ENCODE measurements at regions not wholly inside any gene's neighbourhood (a gene's known extent, or its start where the extent isn't known, plus 50 kb on each side); places are given as distances from the start of the nearest gene placed in this dataset.
A peak's percentile ranks its signal among the peaks of the same experiment; 100 is the strongest.
"Not testable (repeated sequence)": the region's sequence is repeated elsewhere in the genome, so short reads cannot be mapped to it uniquely, and the experiment has no call there.

DNA sequence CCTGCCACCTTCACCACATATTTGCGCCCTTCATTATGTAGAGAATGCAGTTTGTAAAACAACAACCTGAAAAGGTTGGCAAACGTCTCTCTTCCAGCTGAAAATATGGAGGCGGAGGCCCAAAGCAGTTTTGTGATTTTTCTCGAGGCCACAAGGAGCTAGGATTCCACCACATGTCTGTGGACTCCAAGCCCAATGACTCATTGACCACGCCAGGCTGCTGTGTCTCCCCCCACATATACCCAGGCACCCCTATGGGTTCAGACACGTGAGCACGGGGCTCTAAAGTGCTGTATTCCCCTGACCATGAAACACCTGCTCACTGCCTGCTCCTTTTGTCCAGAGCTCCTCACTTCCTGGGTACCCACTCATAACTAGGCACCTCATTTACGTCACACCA lies 121.4 kb upstream of the CDH5 start:
- Mint-ChIP-seq H3K4me1 (no peaks in the 10 kb centered on the region), H3K4me3 (no peak overlapping the region), H3K27me3 (no peaks in the 10 kb centered on the region), H3K27ac (no peak overlapping the region), H3K9me3 (peaks cover 0 to 8% of the 10 kb centered on the region in 2 donors)
- ATAC-seq: no peak
- DNase-seq: no peak

- peaks cover 0 to 19% of the 10 kb centered on the region in 2 donors for H3K9me3 Mint-ChIP-seq
- DNase-seq (no peak), ATAC-seq (no peak)
- H3K4me3 Mint-ChIP-seq: no peak overlapping the region
- no peak overlapping the region for H3K27ac Mint-ChIP-seq
- H3K4me1 Mint-ChIP-seq: no peaks in the 10 kb centered on the region
- H3K27me3 Mint-ChIP-seq: no peaks in the 10 kb centered on the region
These were observed 123.8 kb upstream of the CDH5 start for GRCh38 chr16:66242672-66243071.

DNA sequence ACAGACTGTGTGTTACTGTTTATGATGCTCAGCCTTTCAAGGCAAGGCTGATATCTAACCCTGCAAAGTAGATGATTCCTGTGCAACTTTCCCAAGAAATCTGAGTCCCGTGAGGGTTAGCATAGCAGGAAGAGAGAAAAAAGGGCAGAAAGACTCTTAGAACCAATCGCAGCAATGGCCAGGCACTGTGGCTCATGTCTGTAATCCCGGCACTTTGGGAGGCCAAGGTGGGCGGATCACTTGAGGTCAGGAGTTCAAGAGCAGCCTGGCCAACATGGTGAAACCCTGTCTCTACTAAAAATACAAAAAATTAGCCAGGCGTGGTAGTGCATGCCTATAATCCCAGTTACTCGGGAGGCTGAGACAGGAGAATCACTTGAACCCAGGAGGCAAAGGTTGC lies 124.3 kb upstream of the CDH5 start:
- ATAC-seq, H3K4me3 Mint-ChIP-seq, DNase-seq, H3K4me1 Mint-ChIP-seq, H3K27me3 Mint-ChIP-seq, H3K27ac Mint-ChIP-seq: not testable (repeated sequence)
- peaks cover 0 to 19% of the 10 kb centered on the region in 2 donors for H3K9me3 Mint-ChIP-seq

- ATAC-seq: no peak
- H3K4me1 Mint-ChIP-seq: no peaks in the 10 kb centered on the region
- no peaks in the 10 kb centered on the region for H3K27me3 Mint-ChIP-seq
- no peak for DNase-seq
- H3K9me3 Mint-ChIP-seq: peaks cover 0 to 19% of the 10 kb centered on the region in 2 donors
- H3K4me3 Mint-ChIP-seq: no peak overlapping the region
- no peak overlapping the region for H3K27ac Mint-ChIP-seq
These were observed 125.7 kb upstream of the CDH5 start for GRCh38 chr16:66240631-66241395.

- Mint-ChIP-seq H3K9me3 (peaks cover 0 to 19% of the 10 kb centered on the region in 2 donors), H3K4me1 (no peaks in the 10 kb centered on the region), H3K4me3 (no peak overlapping the region), H3K27ac (no peak overlapping the region), H3K27me3 (no peaks in the 10 kb centered on the region)
- ATAC-seq (no peak), DNase-seq (no peak)
These were observed 126.4 kb upstream of the CDH5 start for GRCh38 chr16:66240088-66240487.

GRCh38 chr16:66238696-66239095 lies 127.8 kb upstream of the CDH5 start:
- no peak overlapping the region for H3K4me3 Mint-ChIP-seq
- no peak for ATAC-seq
- no peak overlapping the region for H3K27ac Mint-ChIP-seq
- peaks cover 0 to 19% of the 10 kb centered on the region in 2 donors for H3K9me3 Mint-ChIP-seq
- H3K27me3 Mint-ChIP-seq: no peaks in the 10 kb centered on the region
- no peak for DNase-seq
- no peaks in the 10 kb centered on the region for H3K4me1 Mint-ChIP-seq

GRCh38 chr16:66236301-66236700 lies 130.2 kb upstream of the CDH5 start:
- no peak for ATAC-seq
- peak overlapping the region in 1 of 2 donors; percentile 3 for H3K27ac Mint-ChIP-seq
- H3K4me3 Mint-ChIP-seq: no peak overlapping the region
- H3K4me1 Mint-ChIP-seq: no peaks in the 10 kb centered on the region
- DNase-seq: no peak
- peaks cover 0 to 19% of the 10 kb centered on the region in 2 donors for H3K9me3 Mint-ChIP-seq
- H3K27me3 Mint-ChIP-seq: no peaks in the 10 kb centered on the region

GRCh38 chr16:66231452-66232160 lies 134.9 kb upstream of the CDH5 start:
- ATAC-seq: no peak
- Mint-ChIP-seq H3K9me3 (no peaks in the 10 kb centered on the region), H3K4me1 (no peaks in the 10 kb centered on the region), H3K27me3 (no peaks in the 10 kb centered on the region), H3K27ac (no peak overlapping the region), H3K4me3 (no peak overlapping the region)
- DNase-seq: no peak

- Mint-ChIP-seq H3K27ac (no peak overlapping the region), H3K9me3 (no peaks in the 10 kb centered on the region), H3K4me1 (no peaks in the 10 kb centered on the region), H3K4me3 (no peak overlapping the region), H3K27me3 (peaks cover 5% of the 10 kb centered on the region)
- ATAC-seq (no peak), DNase-seq (no peak)
These were observed 136.8 kb upstream of the CDH5 start for GRCh38 chr16:66229651-66230050.

- Mint-ChIP-seq H3K4me1 (no peaks in the 10 kb centered on the region), H3K27ac (no peak overlapping the region), H3K9me3 (no peaks in the 10 kb centered on the region), H3K4me3 (no peak overlapping the region), H3K27me3 (peaks cover 5% of the 10 kb centered on the region)
- DNase-seq (no peak), ATAC-seq (no peak)
These were observed 137.7 kb upstream of the CDH5 start for GRCh38 chr16:66228792-66229191.

DNA sequence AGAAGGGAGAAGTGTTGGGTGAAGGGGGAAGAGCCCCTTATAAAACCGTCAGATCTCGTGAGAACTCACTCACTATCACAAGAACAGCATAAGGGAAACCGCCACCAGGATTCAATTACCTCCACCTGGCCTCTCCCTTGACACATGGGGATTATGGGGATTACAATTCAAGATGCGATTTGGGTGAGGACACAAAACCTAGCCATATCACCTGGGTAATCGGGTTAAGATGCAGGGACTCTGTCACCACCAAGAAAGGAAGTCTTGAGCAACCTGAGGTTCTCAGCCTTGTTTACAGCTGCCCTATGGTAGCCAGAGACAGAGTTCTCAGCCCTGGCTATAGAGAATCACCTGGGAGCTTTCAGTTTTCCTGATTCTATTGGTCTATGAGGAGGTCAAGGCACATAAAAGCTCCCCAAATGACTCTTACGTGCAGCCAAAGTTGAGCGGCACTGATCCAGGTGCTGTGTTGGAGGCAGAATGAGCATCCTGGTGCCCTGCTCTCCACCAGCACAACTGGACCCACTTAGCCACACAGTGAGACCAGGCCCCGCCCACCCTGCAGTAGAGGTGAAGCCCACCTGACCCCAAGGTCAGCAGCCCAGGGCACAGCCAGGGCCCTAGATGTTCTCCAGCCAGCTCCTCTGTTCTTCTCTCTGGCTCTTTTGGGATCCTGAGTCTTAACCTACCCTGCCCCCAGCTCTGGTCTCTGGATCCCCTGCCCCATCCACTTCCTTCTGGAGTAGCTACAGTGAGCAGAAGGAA lies 138.5 kb upstream of the CDH5 start:
- Mint-ChIP-seq H3K4me1 (no peaks in the 10 kb centered on the region), H3K27me3 (peaks cover 11% of the 10 kb centered on the region), H3K9me3 (no peaks in the 10 kb centered on the region), H3K4me3 (no peak overlapping the region), H3K27ac (no peak overlapping the region)
- no peak for DNase-seq
- ATAC-seq: no peak

DNA sequence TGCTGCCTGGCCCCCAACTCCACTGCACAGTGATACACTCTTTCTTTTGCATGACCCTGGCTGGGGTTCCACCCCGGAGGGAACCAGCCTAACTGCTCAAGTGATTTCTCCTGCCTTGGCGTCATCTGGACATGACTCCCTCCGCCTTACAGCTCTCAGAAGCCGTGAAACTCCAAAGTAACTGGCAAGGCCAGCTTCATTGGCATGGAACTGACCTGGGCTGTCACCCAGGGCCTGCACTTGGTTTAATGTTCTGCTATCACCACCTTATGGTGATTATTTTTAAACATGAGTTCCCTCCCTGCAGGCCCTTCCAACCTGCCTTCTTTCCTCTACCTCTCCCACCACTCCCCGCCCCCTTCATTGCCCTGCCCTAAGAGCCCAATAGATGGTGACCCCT lies 139.7 kb upstream of the CDH5 start:
- H3K27me3 Mint-ChIP-seq: peaks cover 14% of the 10 kb centered on the region
- DNase-seq (no peak), ATAC-seq (no peak)
- no peak overlapping the region for H3K4me3 Mint-ChIP-seq
- H3K9me3 Mint-ChIP-seq: no peaks in the 10 kb centered on the region
- H3K4me1 Mint-ChIP-seq: no peaks in the 10 kb centered on the region
- H3K27ac Mint-ChIP-seq: no peak overlapping the region

DNA sequence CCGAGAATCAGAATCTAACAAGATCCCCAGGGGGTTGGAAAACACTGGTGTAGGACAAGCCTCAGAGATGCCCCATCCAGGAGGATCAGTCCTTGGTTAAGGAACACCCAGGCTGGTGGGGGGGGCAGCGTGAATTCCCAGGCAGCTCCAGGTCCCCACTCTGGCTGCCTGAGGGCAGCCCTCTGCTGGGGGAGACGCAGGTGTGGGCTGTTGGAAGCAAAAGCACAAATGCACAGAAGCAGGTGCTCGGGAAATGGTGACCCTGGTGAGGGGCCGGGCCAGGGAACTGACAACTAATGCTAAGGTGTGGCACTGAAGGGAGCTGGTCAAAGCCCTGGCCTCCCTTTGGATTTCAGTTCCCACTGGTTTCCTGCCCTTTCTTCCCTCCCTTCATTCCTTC lies 140.8 kb upstream of the CDH5 start:
- H3K9me3 Mint-ChIP-seq: no peaks in the 10 kb centered on the region
- H3K4me3 Mint-ChIP-seq: no peak overlapping the region
- ATAC-seq (no peak), DNase-seq (no peak)
- peaks cover 4% of the 10 kb centered on the region for H3K4me1 Mint-ChIP-seq
- no peak overlapping the region for H3K27ac Mint-ChIP-seq
- H3K27me3 Mint-ChIP-seq: peaks cover 14% of the 10 kb centered on the region

DNA sequence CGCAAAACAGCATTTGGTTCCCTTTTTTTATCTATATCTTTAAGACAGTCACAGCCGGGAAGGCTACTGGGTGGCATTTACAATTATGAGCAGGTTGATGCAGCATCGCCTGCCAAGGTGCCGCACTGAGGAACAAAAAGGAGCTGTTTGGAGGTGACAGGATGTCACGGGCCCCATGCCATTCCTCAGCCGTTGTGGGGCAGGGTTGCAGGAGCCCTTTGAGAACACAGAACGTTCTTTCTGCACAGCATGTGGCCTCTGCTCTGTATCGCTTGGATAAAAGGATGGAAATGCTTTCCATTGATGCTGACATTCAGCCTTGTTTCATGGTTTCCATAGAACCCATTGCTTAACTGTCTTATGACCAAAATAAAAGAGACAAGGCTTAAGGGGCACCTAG lies 141.9 kb upstream of the CDH5 start:
- Mint-ChIP-seq H3K4me3 (no peak overlapping the region), H3K4me1 (peaks cover 6% of the 10 kb centered on the region), H3K27ac (no peak overlapping the region), H3K27me3 (peaks cover 18% of the 10 kb centered on the region), H3K9me3 (no peaks in the 10 kb centered on the region)
- no peak for ATAC-seq
- DNase-seq: no peak

GRCh38 chr16:66224186-66224585 lies 142.3 kb upstream of the CDH5 start:
- peaks cover 22% of the 10 kb centered on the region for H3K27me3 Mint-ChIP-seq
- no peak for ATAC-seq
- DNase-seq: no peak
- no peak overlapping the region for H3K4me3 Mint-ChIP-seq
- no peak overlapping the region for H3K27ac Mint-ChIP-seq
- peaks cover 6% of the 10 kb centered on the region for H3K4me1 Mint-ChIP-seq
- no peaks in the 10 kb centered on the region for H3K9me3 Mint-ChIP-seq

All from stimulated activated naive CD8-positive, alpha-beta T cell treated with anti-CD3 and anti-CD28 coated beads, Interleukin-15, amount 100 ng/mL, for 72 hours (primary cell).